ENCODE measurements at regions not wholly inside any gene's neighbourhood (a gene's known extent, or its start where the extent isn't known, plus 50 kb on each side); places are given as distances from the start of the nearest gene placed in this dataset.
"Not testable (repeated sequence)": the region's sequence is repeated elsewhere in the genome, so short reads cannot be mapped to it uniquely, and the experiment has no call there.

DNA sequence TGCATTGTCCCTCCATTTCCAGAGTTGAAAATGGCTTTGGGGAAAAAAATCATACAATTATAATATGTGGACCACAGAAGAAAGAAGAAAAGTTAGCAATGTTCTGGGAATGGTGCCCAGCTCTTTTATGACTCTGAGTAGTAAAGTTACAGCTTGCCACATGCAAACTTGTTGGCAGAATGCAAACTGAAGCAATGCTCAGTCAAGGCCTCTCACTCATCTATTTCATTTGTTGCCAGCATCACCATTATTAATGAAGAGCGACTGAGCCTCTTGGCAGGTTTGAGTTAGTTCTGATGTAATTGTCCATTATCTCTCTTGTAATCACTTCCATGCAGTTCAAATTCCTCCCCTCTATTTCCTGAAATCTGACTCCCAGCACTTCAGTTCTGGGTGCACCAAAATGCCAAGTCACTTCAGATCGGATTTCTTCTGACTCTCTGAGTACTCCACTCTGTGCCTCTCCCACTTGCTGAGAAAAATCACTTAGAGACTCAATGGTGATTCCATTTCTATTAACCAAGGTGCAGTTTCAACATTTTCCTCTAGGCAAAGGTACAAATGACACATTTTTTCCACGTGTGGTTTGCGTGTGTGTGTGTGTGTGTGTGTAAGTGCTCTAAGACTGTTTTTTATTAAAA, 154.4 kb upstream of the STMND1 start:
- DNase-seq = no peak

DNA sequence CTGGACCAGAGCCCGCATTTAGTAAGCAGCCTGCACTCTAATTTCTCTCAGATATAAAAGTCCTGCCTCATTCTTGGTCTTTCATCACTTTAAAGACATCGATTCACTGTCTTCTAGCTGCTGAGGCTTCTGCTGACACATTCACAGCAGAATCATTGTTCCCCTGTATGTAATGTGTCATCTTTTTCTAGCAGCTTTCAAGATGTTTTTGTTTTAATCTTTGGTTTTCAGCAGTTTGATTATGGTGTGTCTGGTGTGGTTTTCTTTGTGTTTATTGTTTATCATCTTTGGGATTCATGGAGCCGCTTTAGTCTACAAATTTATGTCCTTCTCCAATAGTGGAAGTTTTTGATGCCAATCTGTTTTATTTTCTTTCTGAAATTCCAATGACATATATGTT, 157.3 kb upstream of the STMND1 start:
- no peak for DNase-seq

DNA sequence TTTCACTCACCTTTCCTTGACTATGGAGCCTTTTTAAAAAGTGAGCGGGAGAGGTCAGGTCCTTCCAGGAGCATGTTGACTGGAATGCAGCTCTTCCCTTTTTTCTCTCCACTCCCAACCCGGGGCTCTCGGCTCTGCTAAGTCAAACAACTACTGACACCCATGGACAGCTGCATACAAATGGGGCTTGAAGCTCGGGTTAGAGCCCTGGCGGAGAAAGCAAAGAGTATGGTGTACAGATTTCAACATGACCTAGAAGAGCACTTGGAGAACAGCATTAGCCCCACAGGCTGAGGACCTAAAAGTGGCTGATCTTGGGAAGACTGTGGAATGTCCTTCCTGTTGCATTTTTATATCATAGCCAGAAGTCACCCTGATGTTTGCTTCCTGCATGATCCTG, 162.0 kb upstream of the STMND1 start:
- no peak for DNase-seq

DNA sequence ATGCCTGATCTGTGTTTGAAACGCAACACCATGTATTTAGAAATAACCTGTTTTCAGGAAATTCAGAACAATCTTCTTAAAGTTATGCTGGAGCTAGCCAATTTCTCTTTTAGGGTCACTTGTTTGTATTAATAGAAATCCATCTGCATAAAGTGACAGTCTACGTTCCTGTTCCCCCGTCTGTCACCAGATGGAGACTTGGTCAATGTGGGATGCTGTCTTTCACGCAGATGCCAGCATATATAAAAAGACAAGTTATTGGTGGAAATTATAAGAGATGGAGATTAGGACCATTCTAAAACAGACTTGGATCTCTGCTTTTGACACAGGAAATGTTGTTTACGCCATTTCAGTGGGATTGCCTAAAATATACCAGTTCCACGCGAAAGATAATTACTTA, 162.5 kb upstream of the STMND1 start:
- DNase-seq = no peak

DNA sequence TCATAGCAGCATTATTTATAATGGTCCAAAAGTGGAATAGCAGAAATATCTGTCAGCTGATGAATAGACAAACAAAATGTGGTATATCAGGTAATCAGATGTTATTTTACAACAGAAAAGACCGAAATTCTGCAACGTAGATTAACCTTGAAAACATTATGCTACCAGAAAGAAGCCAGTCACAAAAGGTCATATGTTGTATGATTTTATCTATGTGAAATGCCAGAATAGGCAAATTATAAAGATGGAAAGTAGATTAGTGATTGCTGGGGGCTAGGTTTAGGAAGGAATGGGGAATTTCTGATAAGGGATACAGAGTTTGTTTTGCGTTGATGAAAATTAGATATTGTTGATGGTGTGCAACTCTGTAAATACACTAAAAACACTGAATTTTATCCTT, 165.0 kb upstream of the STMND1 start:
- DNase-seq = no peak

DNA sequence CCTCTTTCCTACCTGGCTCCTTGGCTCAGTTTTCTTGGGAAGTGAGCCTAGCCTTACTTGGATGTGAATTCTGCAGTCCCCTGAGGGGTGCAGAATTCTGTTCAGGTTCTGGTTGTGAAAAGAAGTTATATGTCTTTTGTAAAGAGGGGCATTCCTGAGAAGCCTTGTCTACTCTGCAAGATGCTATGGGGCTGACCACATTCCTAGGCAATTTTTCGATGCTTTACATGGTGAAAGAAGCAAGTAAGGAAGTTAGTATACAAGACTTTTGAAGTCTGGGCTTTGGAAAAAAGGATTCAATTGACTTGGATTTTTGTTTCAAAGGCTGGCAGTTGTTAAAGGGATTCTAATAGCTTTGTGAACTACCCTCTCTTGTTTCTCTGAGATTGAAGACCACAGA, 167.9 kb upstream of the STMND1 start:
- DNase-seq = no peak

DNA sequence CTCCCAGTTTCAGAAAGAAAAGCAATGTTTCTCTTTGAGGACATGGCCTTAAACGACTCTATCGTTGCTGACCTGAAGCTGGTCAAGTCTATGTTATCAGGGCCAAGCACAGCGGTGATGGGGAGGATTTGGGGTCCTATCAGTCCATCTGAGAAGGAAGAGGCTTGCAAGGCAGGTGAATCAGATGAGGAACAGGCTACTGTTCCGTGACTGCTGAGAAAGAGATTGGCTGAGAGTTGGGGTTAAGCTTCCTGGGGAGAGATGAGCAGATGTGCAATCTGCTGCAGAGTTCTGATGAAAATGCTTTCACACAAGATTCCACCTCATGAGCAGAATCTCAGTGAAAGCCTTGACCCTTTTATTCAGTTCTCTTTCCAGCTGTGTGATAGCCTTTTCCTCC, 168.3 kb upstream of the STMND1 start:
- DNase-seq = no peak

DNA sequence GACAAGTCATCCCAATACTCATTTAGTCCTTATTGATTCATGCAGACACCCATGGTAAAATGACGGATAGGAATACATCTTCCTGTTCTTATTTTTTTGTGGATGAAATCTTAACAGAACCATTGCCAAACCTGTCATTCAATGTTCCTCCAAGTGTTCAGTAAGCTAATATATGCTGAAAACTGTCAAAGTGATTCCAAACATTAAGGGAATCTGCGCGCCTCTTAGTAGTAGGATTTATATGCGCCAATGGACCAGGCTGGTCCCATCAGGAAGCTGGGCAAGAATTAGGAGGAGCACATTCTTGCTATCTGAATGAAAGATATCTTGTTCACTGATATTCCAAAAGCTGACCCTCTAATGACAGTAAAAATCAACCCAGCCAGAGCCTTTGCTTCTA, 168.9 kb upstream of the STMND1 start:
- DNase-seq = no peak

DNA sequence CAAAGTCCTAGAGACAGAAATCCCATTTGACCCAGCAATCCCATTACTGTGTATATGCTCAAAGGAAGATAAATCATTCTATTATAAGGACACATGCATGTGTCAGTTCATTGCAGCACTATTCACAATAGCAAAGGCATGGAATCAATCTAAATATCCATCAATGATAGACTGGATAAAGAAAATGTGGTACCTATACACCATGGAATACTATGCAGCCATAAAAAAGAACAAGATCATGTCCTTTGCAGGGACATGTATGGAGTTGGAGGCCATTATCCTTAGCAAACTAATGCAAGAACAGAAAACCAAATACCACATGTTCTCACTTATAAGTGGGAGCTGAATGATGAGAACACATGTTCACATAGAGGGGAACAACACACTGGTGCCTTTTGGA, 169.8 kb upstream of the ATXN1 start:
- DNase-seq = not testable (repeated sequence)

DNA sequence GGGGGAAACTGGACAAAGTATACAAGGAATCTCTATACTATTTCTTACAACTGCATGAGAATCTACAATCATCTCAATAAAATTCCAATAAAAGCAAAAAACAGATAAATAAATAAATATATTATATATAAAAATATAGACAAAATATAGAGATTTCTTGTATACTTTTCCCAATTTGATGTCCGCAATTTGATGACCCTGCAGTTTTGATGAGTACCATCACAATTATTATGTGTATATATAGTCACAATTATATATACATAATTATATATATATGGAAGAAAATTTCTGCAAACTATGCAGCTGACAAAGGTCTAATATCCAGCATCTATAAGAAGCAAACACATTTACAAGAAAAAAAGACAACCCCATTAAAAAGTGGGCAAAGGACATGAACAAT, 169.2 kb upstream of the ATXN1 start:
- no peak for DNase-seq

DNA sequence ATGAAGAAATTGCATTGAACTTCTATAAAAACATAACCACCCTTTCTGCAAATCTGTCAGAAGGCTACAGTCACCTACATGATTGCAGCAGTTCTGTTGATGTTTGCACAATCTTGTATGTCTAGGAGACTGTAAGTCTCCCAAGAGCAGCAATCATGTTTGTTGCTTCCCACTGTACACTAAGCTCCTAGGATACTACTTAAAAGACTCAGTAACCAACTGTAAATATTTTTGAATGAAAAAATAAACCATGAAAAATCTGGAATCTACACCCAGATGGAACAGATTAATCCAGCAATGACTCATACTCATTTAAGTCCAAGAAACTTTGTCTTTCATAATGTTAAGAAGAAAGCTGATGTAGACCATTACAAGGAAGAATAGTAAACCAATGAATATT, 168.5 kb upstream of the ATXN1 start:
- no peak for DNase-seq

DNA sequence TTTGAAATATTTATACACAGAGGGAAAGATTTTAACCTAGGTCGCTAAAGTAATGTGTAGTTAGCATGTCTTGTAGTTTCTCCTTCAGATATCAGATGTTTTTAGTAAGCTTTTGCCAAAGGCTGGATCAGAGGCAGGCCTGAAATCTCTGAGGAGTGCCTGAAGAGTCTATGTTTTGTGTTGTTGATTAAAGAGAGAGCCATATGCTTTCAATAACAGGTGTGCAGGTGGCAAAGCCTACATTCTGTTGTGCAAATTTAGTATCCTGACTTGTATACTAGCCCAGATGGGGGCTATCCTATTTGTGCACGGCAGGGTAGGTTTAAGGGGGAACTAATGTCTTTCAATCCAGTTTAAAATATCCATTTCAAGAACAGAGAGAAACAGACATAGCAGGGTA, 167.1 kb upstream of the ATXN1 start:
- no peak for DNase-seq

DNA sequence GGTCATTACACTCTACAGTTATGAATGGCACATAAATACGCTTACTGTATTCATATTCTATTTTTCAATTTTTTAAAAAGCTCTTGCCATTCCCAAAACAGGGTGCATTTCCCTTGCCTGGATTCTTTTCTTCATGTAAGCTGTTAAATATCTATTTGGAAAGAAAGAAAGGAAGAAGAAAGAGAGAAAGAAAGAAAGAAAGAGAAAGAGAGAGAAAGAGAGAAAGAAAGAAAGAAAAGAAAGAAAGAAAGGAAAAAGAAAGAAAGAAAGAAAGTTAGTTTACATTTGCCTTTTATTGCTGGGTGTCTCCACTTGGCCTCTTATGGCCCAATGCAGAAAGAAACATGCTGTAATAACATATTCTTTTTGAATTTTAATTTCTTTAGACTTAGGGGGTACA, 165.9 kb upstream of the ATXN1 start:
- no peak for DNase-seq

DNA sequence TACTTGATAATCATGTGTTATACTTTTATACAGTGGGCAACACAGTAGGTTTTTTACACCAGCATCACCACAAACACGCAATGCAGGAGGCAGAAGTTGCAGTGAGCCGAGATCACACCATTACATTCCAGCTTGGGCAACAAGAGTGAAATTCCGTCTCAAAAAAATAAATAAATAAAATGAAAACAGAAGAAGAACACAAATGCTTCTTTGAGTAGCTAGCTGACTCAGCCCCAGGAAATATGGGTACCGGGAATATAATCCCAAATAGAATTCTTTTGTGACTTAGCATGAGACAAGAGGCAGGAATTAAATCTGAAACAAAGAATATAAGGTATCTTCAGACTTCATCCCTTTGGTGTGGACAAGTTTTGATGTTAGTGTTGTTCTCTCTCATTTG, 164.2 kb upstream of the ATXN1 start:
- DNase-seq = no peak

DNA sequence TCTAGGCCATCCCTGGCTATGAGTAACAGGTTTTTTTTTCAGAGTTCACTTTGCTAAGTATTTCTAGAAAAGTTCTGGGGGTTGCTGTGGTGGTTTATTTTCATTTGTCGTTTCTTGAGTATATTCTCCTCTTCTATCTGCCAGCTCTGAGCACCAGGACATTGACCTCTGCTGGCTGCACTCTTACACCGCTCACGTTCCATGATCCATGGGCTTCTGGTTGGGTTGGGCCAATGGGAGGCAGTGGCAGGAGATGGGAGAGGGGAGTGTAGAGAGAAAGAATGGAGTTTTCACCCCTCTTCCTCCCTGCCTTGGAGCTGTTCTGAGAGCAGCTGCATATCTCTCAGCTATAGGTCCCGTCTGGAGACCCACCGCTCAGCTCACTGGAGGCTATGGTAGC, 161.0 kb upstream of the ATXN1 start:
- DNase-seq = no peak

DNA sequence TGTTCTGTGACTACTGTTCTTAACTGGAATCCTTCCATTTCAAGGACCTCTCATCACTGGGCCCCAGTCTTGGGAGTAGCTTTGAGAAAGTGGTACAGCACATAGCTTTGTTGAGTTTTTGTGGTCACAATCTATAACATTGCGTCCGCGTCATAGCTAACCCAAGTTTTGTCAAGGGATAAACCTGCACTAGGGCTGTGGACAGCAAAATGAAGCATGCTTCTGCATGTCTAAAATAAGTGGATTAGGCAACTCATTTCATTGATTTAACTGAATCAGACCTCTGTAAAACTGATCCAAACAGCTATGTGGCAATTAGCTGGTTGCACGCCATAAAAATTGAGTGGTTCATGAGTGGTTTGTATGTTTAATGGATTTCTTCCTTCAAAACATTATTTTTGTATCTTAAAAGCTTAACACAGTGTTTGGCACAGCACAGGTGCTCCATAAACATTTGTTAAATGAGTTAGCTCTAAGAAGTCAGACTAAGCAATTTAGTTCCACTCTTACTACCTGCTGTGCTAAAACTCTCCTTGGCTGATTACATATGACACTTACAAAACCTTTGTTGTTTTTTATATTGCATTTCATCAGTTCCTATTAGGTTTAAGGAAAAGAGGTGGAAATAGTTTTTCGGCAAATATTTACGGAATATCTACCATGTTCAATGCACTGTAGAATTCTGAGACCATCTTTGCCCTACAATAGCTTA, 160.3 kb upstream of the ATXN1 start:
- no peak for DNase-seq

DNA sequence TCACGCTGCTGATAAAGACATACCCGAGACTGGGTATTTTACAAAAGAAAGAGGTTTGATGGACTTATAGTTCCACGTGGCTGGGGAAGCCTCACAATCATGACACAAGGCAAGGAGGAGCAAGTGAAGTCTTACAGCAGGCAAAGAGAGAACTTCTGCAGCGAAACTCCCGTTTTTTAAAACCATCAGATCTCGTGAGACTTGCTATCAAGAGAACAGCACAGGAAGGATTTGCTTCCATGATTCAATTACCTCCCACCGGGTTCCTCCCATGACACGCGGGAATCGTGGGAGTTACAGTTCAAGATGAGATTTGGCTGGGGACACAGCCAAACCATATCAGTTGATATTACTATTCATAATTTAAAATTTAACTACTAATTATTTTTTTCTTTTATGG, 157.3 kb upstream of the ATXN1 start:
- DNase-seq = no peak

DNA sequence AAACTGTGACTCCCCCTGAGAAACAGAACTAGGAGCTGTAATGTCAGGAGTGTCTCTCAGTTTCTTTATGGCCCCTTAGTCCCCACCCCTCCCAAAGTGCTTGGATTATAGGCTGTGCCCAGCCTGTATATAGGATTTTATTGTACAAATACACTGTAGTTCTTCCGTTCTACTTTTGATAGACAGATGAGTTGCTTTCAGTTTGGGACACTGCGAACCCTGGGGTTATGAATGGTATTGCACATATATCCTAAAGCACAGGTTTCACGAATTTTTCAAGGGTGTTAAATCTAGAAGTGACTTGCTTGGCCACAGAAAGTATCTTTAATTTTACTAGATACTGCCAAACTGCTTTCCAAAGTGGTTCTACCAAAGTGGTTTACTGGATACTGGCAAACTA, 152.9 kb upstream of the ATXN1 start:
- no peak for DNase-seq

DNA sequence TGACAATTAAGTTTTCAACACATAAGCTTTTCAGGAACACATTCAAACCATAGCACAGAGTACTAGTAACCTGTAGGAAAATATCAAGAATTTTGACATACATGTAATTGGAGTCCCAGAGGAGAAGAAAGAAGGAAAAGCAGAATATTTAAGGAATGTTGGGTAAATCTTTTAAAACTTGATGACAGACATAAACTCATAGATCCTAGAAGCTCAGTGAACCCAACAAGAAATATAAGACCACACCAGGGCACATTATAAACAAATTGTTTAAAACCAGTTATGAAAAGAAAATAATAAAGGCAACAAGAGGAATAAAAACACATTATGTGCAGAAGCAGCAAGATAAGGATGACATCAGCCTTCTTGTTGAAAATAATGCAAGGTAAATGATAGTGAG, 151.5 kb upstream of the ATXN1 start:
- DNase-seq = no peak

DNA sequence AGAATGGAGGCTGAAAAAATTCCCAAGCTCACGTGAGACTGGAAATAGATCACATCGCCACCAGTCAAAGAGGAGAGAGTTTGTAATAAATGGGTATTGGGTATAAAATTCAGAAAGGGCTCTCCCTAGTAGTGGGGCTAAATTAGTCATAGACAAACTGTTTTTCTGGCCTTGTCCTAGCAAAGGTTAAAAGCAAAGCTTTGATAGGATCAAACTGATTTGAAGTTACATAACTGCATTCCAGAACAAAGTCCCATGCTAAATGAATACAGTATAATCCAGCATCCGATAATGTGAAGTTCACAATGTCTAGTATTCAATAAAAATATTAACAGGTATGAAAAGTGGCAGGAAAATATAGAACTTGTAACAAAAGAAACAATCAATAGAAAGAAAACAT, 149.8 kb upstream of the ATXN1 start:
- DNase-seq = no peak

DNA sequence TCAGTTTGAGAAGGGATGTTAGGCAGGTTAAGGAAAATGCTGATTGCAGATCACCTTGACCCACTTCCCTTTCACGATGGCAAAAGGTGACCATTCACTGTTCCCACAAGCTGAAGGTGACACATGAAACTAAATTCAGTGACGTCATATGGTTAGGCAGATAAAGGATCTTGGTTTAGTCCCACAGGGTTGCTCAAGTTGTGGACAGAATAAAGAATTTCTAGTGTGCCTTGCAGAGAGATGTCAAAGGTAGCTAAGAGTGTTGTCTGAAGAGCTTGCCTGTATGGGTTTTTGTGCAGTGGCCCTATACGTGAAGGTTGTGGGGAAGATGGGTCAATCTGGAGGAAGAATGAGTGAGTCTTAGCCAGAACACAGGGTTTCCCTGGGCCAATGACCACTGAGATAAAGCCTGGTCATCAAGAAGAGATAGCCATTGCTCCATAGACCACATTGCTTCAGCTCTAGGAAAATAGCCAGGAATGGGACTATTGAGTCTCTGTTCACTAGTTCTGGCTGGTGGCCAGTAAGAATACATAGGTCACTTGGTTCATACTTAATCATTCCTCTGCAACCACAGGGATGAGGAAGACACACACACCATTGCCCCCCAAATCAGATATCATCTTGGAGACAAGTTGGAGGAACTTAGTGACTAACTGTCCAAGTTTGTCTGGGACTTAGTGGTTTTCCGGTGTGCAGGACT, 148.5 kb upstream of the ATXN1 start:
- no peak for DNase-seq

DNA sequence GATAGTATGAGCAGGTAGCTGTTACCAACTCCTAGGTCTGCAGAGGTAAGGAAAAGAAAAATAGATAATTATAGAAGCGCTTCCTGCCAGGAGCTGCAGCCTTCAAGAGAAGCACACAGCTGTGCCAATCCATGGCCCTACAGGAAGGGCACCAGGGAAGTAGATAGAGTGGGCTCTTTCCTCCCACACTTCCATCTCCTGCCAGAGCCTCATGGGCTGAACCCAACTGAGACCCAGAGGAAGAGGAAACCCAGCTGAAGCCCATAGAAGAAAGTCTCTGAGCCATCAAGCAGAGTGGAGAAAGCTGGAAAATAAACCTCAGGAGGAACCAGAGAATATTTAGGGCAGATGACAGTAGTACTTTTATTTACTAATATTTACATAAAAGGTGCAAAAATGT, 146.7 kb upstream of the ATXN1 start:
- no peak for DNase-seq

DNA sequence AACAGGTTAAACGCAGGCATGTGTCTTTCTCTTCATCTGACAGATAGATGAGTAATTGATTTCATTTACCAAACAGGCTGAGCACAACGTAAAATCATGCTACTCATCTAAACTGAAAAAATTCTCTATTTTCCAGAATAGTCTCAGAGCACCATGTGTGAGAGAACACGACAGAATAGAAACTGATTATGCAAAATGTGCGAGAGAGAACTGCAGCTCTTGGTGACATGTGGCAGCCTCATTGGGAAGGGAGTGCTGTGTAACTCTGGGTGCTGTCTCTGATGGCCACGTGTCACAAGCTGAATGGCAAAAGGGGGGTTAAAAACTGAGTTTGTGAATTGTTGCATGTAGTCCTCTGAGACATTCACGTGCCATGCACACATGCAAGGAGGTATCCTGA, 143.7 kb upstream of the ATXN1 start:
- DNase-seq = no peak

DNA sequence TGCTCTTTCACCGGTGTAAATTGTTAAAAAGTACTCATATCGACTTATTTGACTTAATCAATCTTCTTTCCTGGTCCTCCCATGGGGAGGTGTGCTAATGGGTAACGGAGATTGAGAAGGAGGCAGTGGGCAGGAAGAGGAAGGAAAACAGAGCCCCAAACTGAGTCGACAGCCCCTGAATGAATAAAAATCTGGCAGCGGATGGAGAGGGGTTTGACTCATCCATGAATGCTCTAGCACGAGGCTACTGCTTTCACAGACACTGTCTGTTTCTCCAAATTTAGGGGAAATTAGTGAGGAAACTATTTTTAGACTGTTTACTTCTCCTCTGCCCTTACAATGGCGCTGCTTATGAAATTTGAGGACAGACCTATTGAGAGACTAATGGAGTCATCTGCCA, 142.2 kb upstream of the ATXN1 start:
- no peak for DNase-seq

DNA sequence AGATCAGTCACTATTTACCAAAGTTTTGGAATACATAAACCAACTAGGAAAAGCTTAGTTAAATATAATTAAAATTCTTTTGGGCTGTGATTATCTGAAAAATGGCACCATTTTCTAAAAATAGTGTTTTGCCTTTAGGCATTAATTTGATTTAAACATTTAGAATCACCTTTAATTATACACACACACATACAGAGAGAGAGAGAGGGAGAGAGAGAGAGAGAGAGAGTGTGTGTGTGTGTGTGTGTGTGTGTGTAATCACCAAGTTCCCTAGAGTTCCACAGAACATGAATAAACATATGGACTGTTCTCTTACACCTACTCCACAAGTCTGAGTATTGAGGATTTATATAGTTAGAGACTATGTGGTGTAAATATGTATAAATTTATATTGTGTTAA, 141.2 kb upstream of the ATXN1 start:
- DNase-seq = no peak

Data from SHP77 (cell line).